Subcutaneous abdominal adipose tissue (tissue), 5 donors: ENCODE measurements at regions not wholly inside any gene's neighbourhood (a gene's known extent, or its start where the extent isn't known, plus 50 kb on each side); places are given as distances from the start of the nearest gene placed in this dataset.
A peak's percentile ranks its signal among the peaks of the same experiment; 100 is the strongest.

ENCODE experiments used
- H3K27ac ChIP-seq: one replicate; pipeline ENCODE4 v1.7.0; 2013; ENCODE audit warnings: low read depth, mild to moderate bottlenecking, inconsistent platforms, low read length, moderate library complexity
- H3K27me3 ChIP-seq, 5 donors: one replicate each; pipeline ENCODE4 v1.7.0; 2013; ENCODE audit warnings: low read length in 5 of 5, inconsistent platforms in 1 of 5; ENCODE audit not compliant: control insufficient read depth in 5 of 5, insufficient read depth in 4 of 5
- H3K36me3 ChIP-seq, 5 donors: one replicate each; pipeline ENCODE4 v1.7.0; 2013; ENCODE audit warnings: low read length in 5 of 5; ENCODE audit not compliant: control insufficient read depth in 5 of 5, insufficient read depth in 5 of 5
- H3K4me1 ChIP-seq, 5 donors: one replicate each; pipeline ENCODE4 v1.7.0; 2013; ENCODE audit warnings: low read length in 5 of 5, mild to moderate bottlenecking in 3 of 5, moderate library complexity in 1 of 5; ENCODE audit not compliant: control insufficient read depth in 5 of 5, insufficient read depth in 5 of 5
- H3K4me3 ChIP-seq, 5 donors: one replicate each; pipeline ENCODE4 v1.7.0; 2013; ENCODE audit warnings: low read length in 5 of 5, low read depth in 1 of 5
- H3K9ac ChIP-seq, 5 donors: one replicate each; pipeline ENCODE4 v1.7.0; 2013; ENCODE audit warnings: low read length in 5 of 5, mild to moderate bottlenecking in 4 of 5, moderate library complexity in 3 of 5
- H3K9me3 ChIP-seq, 5 donors: one replicate each; pipeline ENCODE4 v1.7.0; 2013; ENCODE audit warnings: low read length in 5 of 5; ENCODE audit not compliant: control insufficient read depth in 5 of 5
- donor health status: healthy.
- donor health status: healthy.
- donor health status: healthy.
- donor health status: healthy.
- donor health status: healthy.

- Histone ChIP-seq H3K4me1 (no peaks in the 10 kb centered on the region), H3K36me3 (no peaks in the 10 kb centered on the region), H3K27ac (no peak overlapping the region), H3K9ac (no peak overlapping the region), H3K27me3 (no peaks in the 10 kb centered on the region), H3K9me3 (no peaks in the 10 kb centered on the region), H3K4me3 (no peak overlapping the region)
Measured at GRCh38 chr4:62791386-62791785, 1591.3 kb downstream of the ADGRL3 start.

GRCh38 chr4:62771983-62772557 is 1571.9 kb downstream of the ADGRL3 start:
- Histone ChIP-seq H3K9me3 (no peaks in the 10 kb centered on the region), H3K27ac (no peak overlapping the region), H3K9ac (no peak overlapping the region), H3K36me3 (no peaks in the 10 kb centered on the region), H3K4me3 (no peak overlapping the region), H3K4me1 (no peaks in the 10 kb centered on the region), H3K27me3 (no peaks in the 10 kb centered on the region)

DNA sequence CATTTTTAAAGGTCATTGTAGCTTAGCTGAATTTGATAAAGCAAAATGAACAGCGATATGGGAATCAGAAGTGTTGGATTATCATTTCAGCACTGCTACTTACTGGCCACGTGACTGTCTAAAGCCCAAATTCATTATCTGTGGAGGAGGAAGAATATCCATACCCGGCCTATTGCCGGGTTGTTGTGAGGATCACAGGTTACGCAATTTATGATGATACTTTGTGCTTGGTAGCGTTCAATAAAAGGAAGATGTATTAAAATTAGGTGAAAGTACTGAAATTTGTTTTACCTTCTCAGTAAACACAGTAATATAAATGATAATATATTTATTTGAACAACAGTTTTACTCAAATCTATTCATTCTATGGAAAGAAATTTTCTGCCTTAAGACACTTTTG is 1540.2 kb downstream of the ADGRL3 start:
- H3K27me3 ChIP-seq: no peaks in the 10 kb centered on the region
- H3K36me3 ChIP-seq: no peaks in the 10 kb centered on the region
- no peak overlapping the region for H3K4me3 ChIP-seq
- H3K4me1 ChIP-seq: no peaks in the 10 kb centered on the region
- H3K27ac ChIP-seq: no peak overlapping the region
- H3K9ac ChIP-seq: no peak overlapping the region
- H3K9me3 ChIP-seq: no peaks in the 10 kb centered on the region

DNA sequence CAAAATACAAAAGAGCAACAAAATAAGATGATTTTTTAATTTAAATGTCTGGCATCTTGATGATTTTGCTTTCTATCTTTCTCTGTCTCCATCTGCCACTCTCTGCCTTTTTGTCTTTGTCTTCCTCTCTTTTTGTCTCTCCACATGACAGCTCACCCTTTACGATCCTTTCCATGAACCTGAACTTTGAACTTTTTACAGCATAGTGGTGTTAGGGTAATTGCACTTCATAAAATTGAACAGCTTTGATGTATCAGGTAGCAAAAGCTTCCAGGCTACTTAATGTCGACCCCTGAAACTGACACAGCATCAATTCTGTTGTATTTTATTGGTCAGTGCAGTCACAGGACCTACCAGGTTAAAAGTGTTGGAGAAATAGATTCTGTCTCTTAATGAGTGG is 1517.0 kb downstream of the ADGRL3 start:
- Histone ChIP-seq H3K9me3 (no peaks in the 10 kb centered on the region), H3K27ac (no peak overlapping the region), H3K36me3 (no peaks in the 10 kb centered on the region), H3K4me1 (no peaks in the 10 kb centered on the region), H3K4me3 (no peak overlapping the region), H3K9ac (no peak overlapping the region), H3K27me3 (no peaks in the 10 kb centered on the region)

- Histone ChIP-seq H3K9ac (no peak overlapping the region), H3K27me3 (no peaks in the 10 kb centered on the region), H3K9me3 (no peaks in the 10 kb centered on the region), H3K4me3 (no peak overlapping the region), H3K27ac (no peak overlapping the region), H3K4me1 (no peaks in the 10 kb centered on the region), H3K36me3 (no peaks in the 10 kb centered on the region)
Measured at GRCh38 chr4:62711575-62711974, 1511.4 kb downstream of the ADGRL3 start.

GRCh38 chr4:62709618-62710252 is 1509.6 kb downstream of the ADGRL3 start:
- Histone ChIP-seq H3K9me3 (no peaks in the 10 kb centered on the region), H3K4me3 (peak overlapping the region in 4 of 5 donors; percentile 22 to 50 (median 32)), H3K4me1 (no peaks in the 10 kb centered on the region), H3K36me3 (no peaks in the 10 kb centered on the region), H3K9ac (peak overlapping the region in 1 of 5 donors; percentile 35), H3K27me3 (no peaks in the 10 kb centered on the region), H3K27ac (no peak overlapping the region)

DNA sequence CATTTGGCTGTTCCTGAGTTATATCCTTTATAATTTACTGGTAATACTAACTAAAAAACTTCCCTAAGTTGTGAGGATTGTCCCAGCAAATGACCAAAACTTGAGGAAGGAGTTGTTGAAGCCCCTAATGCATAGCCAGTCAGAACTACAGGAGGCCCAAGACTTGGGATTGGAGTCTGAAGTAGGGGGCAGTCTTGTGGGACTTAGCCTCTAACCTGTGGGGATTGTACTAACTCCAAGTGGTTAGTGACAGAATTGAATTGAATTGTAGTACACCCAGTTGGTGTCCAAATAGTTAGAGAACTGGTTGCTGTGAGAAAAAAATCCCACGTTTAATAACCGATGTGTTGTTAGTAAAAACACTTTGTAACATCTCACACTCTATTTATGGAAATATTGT is 1506.3 kb downstream of the ADGRL3 start:
- H3K9me3 ChIP-seq: no peaks in the 10 kb centered on the region
- no peaks in the 10 kb centered on the region for H3K27me3 ChIP-seq
- no peak overlapping the region for H3K4me3 ChIP-seq
- no peak overlapping the region for H3K27ac ChIP-seq
- no peak overlapping the region for H3K9ac ChIP-seq
- H3K36me3 ChIP-seq: no peaks in the 10 kb centered on the region
- H3K4me1 ChIP-seq: no peaks in the 10 kb centered on the region

GRCh38 chr4:62683799-62684566 is 1483.9 kb downstream of the ADGRL3 start:
- Histone ChIP-seq H3K4me1 (peaks cover 0 to 3% (median 0%) of the 10 kb centered on the region in 5 donors), H3K9me3 (no peaks in the 10 kb centered on the region), H3K27me3 (no peaks in the 10 kb centered on the region), H3K9ac (no peak overlapping the region), H3K4me3 (no peak overlapping the region), H3K27ac (no peak overlapping the region), H3K36me3 (no peaks in the 10 kb centered on the region)

DNA sequence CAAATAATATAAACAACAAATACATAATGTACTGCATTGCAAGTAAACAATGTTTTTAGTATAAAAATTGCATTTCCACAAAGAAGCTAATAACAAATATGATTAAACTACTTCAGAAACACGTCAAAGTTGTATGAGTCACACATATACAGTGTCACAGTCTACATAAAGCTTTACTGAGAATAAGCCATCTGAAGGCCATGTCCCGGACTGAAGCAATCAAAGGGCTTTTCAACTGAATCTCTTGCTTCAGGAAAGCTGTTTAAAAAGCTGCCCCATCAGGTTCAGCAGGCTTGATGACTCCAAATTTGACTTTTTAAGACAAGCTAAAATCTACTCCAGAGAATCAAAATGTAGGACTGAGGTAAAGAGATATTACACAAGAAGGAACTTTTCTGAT is 1476.8 kb downstream of the ADGRL3 start:
- H3K4me3 ChIP-seq: no peak overlapping the region
- H3K27ac ChIP-seq: no peak overlapping the region

DNA sequence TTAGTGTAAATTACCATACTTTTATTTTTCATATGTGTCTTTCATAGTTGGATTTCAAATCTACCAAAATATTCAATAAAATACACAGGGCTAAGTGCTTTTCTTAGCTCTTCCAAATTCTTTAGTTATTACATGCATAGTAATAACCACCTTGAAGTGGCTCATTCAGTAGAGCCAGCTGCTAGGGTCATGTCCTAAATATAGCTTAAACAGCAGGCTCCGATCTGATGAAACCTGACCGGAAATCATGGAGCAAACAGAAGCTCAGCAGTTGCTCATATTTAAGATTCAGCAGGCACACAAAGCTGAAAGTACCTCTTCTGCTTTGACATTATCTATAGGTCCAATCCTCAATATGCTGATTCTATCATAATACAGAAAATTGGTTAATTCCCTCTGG is 1470.4 kb downstream of the ADGRL3 start:
- no peaks in the 10 kb centered on the region for H3K9me3 ChIP-seq
- no peaks in the 10 kb centered on the region for H3K36me3 ChIP-seq
- H3K9ac ChIP-seq: no peak overlapping the region
- H3K27ac ChIP-seq: no peak overlapping the region
- H3K27me3 ChIP-seq: no peaks in the 10 kb centered on the region
- H3K4me3 ChIP-seq: no peak overlapping the region
- no peaks in the 10 kb centered on the region for H3K4me1 ChIP-seq

More for the DNA sequence above, 1476.8 kb downstream of the ADGRL3 start:
- H3K9me3 ChIP-seq: no peaks in the 10 kb centered on the region
- H3K27me3 ChIP-seq: no peaks in the 10 kb centered on the region
- no peaks in the 10 kb centered on the region for H3K36me3 ChIP-seq
- peaks cover 0 to 3% (median 0%) of the 10 kb centered on the region in 5 donors for H3K4me1 ChIP-seq
- H3K9ac ChIP-seq: no peak overlapping the region
